ENCODE measurements at regions not wholly inside any gene's neighbourhood (a gene's known extent, or its start where the extent isn't known, plus 50 kb on each side); places are given as distances from the start of the nearest gene placed in this dataset.

DNA sequence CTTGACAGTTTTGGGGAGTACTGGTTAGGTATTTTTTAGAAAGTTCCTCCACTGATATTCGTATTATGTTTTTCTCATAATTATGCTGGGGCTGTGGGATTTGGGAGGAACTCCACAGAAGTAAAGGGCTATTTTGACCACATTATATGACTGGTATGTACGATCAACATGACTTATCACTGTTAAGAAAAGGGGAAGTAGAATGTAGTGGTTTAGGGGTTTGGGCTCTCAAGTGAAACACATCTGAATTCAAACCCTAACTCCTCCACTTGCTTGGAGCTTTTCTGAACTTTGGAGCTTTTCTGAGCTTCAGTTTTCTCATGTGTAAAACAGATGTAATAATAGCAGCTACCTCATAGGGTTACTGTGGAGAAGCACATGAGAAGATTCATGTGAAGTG, 96.4 kb upstream of the C1GALT1C1 start:
- TF ChIP-seq, protein P1, sequence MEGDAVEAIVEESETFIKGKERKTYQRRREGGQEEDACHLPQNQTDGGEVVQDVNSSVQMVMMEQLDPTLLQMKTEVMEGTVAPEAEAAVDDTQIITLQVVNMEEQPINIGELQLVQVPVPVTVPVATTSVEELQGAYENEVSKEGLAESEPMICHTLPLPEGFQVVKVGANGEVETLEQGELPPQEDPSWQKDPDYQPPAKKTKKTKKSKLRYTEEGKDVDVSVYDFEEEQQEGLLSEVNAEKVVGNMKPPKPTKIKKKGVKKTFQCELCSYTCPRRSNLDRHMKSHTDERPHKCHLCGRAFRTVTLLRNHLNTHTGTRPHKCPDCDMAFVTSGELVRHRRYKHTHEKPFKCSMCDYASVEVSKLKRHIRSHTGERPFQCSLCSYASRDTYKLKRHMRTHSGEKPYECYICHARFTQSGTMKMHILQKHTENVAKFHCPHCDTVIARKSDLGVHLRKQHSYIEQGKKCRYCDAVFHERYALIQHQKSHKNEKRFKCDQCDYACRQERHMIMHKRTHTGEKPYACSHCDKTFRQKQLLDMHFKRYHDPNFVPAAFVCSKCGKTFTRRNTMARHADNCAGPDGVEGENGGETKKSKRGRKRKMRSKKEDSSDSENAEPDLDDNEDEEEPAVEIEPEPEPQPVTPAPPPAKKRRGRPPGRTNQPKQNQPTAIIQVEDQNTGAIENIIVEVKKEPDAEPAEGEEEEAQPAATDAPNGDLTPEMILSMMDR (conservative IDR thresholded peaks at IDR 0.05): no peak
- no peak for TF ChIP-seq ZFX (IDR thresholded peaks at IDR 0.05)
